ENCODE measurements at regions not wholly inside any gene's neighbourhood (a gene's known extent, or its start where the extent isn't known, plus 50 kb on each side); places are given as distances from the start of the nearest gene placed in this dataset.
"Not testable (repeated sequence)": the region's sequence is repeated elsewhere in the genome, so short reads cannot be mapped to it uniquely, and the experiment has no call there.

DNA sequence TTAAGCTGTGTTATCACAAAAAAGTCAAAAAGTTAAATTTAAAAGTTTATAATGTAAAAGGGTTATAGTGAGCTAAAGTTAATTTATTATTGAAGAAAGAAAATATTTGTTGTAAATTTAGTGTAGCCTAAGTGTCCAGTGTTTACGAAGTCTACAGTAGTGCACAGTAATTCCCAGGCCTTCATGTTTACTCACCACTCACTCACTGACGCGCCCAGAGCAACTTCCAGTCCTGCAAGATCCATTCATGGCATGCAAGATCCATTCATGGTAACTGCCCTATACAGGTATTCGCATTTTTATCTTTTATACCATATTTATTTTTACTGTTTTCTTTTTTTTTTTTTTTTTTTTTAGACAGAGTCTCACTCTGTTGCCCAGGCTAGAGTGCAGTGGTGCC lies 69.5 kb downstream of the TPRA1 start:
- no peak for DNase-seq

DNA sequence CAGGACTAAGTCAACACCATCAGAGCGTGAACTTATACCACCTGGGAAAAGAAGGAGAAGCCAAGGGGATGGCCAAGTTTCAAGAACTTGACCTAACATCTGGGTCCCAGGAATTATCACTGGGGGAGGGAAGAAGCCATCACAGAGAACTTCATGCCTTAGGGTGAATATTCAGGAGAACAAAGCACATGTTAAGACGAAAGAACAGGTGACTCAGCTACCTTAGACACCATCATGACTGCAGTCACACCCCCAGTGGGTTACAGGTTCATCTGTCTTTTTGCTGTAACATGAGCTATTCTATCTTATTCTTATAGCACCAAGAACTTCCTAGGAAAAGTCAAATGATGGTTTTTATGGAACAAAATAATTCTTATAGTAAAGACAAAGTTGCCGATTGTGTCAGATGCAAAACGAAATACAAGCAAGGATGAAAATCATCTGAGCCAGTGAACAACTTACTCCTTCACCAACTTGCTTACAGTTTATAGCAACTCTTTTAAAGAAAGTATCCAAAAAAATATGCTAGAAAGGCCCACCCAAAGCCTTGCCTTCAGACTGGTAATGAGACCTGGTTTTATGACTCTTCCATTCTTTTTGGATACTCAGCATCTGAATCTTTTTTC lies 72.0 kb downstream of the TPRA1 start:
- no peak for DNase-seq

DNA sequence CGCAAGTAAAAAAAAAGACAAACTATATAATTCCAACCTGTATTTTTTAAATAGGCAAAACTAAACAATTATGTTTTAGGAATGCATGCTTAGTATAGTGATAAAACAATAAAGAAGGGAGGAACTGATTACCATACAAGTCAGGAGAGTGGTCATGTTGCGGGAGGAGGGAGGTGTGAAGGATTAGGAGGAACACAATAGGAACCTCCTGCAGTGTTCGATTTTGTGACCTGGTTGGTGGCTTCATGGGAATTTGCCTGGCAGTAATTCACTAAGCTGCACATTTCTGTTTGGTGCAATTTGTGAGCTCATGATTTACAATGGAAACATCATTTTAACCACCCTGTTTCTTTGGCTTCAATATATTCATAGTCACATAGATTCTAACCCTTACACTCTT lies 78.3 kb downstream of the TPRA1 start:
- no peak for DNase-seq

DNA sequence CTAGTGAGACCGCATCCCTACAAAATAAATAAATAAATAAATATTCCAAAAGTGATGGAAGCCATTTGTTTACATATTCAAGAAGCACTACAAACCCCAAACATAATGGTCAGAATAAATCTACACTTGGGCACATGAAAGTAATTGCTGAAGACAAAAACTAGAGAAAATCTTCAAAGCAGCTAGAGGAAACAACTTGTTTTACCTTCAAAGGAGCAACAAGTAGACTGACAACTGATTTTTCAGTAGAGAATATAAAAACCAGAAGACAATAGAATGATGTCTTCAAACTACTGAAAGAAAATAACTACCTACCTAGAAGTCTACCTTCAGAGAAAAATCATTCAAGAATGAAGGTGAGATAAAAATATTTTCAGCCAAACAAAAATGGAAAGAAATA lies 89.4 kb downstream of the TPRA1 start:
- no peak for DNase-seq

DNA sequence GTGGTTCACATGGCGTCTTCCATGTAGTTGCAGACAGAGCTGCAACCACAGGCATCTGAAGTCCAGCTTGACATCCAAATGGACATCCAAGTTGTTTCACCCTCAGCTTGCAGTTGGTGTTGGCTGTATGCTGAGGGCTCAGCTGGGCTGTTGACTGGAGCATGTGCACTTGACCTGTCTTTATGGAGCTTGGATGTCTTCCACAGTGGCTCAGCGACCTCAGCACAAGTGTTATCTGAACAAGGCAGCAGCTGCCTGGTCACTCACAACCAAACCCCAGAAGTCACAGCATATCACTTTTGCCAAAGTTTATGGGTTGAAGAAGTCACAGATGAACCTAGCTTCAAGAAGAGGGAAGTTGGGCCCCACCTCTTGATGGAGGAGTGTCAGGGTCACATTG lies 92.9 kb downstream of the TPRA1 start:
- DNase-seq, result no peak

DNA sequence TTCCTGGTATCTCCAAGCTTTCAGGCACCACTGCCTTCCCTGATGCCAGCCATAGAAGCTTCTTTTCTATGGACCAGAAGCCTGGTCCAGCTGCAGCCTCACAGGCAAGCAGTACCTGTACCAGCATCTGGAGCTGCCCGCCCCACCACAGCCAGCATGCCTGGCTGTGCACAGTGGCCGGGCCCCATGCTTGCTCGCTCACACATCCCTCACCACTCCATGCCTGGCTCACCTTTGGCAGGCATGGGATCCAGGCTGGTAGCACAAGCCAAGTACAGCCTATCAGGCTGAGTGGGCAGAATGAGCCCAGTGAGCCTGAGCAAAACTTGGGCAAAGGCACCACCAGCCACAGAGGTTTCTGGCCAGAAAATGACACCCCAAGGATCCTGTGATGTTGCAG lies 93.4 kb downstream of the TPRA1 start:
- DNase-seq, result no peak

DNA sequence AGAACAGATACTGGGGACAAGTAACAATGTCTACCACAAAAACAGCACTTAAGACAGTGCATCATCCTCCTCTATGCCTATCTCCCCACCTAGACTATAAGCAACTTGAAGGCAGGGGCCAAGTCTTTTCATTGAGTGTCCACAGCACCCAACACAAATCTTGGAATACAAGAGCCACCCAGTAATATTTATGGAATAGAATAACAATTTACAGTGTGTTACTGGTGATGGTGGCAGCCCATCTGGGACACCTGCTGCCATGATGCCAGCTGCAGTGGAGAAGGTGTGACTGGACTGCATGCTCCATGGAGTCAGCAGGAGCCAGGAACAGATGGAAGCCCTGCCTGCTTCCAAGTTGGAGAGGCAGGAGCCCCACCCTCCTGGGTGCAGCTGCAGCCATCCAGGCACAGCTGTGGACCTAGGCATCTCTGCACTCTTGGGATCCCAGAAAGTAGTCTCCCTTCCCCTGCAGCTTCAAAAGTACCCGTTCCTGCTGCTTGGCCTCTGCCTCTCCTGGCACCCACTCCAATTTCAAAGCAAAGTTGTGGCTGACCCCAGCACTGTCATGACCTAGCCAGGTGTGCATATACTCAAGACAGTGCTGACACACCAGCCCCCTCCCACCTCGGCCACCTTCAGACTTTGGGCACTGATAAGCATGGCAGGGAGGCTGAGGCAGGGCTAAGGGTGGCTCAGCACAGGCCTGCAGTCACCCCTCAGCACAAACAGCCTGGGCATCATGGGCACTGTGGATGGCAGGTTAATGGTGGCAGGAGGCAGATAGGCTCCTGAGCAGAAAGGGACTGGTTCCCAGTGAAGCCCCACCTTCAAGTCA lies 94.5 kb downstream of the TPRA1 start:
- no peak for DNase-seq

DNA sequence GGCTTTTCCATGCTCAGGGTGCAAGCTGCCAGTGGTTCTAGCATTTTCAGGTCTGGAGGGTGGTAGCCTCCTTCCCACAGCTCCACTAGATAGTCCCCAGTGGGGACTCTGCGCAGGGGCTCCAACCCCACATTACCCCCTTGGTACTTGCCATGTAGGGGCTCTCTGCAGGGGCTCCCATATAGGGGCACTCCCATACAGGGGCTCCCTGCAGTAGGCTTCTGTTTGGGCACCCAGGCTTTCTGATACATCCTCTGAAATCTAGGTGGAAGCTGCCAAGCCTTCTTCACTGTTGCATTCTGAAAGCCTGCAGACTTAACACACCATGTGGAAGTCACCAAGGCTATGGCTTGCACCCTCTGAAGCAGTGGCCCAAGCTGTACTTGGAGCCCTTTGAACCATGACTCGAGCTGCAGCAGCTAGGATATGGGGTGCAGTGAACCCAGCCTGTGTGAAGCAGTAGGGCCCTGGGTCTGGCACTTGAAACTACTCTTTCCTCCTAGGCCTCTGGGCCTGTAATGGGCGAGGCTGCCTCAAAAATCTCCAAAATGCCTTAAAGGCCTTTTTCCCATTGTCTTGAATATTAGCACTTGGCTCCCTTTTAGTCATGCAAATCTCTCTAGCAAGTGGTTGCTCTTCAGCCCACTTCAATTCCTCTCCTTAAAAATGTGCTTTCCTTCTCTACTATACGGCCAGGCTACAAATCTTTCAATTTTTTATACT lies 96.4 kb downstream of the TPRA1 start:
- no peak for DNase-seq

DNA sequence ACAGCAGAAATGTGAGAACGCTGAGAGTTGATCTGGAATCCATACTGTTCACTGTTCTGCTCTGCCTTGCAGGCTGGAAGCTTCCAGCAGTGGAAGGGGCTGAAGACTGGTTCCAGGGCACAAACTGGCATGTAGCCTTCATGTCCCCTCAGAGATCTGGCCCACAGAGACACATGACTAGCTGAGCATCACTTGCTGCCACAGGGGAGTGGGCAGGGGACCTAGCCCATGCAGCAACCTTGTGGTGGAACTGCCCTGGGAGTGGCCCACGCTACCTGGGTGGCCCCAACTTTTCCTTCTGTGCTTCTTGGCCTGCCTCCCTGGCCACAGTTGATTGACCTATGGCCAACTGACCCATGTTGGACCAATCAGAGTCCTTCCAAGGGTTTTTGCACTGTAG lies 98.1 kb downstream of the TPRA1 start:
- DNase-seq, result no peak

DNA sequence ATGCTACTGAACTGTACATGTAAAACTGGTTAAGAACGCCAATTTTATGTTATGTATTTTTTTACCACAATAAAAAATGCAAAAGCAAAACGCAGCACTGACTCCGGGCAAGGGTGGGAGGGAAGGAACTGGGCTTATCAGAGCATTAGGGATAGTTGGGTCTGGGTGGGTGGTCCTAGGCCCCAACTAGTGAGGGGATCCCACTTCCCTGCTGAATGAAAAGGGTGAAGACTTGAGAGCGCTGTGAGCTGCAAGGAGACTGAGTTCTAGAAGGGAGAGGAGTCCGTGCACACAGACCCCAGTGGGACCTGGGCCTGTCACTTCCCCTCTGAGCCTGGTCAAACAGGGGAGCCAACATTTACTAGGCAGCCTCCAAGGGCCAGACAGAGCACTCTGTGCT lies 98.6 kb downstream of the TPRA1 start:
- DNase-seq, result no peak

DNA sequence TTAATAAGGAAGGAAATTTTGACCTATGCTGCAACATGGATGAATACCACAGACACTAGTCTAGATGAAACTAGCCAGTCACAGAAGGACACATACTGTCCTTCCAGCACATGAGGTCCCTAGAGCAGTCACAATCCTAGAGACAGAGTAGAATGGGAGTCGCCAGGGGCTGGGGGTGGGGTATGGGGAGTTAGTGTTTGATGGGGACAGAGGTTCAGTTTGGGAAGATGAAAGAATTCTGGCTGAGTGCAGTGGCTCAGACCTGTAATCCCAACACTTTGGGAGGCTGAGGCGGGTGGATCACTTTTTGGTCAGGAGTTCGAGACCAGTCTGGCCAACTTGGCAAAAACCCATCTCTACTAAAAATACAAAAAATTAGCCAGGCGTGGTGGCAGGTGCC lies 99.2 kb downstream of the TPRA1 start:
- no peak for DNase-seq

DNA sequence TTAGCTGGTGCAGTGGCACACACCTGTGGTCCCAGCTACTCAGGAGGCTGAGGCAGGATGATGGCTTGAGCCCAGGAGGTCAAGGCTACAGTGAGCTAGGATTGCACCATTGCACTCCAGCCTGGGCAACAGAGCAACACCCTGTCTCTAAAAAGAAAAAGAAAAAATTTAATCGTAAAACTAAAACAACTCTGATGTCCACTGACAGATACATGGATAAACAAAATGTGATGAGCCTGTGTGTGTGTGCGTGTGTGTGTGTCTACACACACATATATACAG lies 99.6 kb downstream of the TPRA1 start:
- DNase-seq, result not testable (repeated sequence)

DNA sequence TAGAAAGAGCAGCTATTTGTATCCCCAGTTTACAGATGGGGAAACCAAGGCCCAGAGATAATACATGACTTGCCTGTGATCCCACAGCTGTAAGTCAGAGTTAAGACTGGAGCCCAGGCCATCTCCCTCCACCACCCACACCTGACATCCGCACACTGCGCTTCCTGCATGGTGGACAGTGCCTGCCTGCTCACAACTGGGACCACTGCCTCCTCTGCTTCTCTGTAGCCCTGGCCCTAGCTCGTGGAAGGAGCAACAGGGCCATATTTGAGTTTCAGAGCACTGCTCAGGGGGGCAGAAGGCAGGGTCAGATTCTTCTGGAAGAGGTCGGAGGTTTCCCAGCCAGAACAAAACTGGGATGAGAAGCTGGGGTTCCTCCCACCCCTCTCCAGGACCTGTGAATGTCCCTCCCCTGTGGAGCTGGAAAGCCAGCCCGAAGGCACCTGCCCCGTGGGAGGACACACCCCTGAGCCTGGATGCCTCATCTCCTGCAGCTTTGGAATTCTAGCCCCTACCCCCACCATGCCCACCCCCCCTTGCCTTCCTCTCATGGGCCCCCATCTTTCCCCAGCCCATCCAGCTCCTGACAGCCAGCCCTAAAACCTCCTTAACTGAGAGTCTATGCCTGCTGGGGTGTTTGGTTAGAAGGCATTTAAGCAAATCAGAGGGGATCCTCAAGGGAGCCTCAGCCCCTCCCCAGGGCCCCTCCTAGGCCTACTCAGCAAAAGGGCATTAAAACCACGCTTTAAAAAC lies 100.1 kb downstream of the TPRA1 start:
- DNase-seq, result no peak

DNA sequence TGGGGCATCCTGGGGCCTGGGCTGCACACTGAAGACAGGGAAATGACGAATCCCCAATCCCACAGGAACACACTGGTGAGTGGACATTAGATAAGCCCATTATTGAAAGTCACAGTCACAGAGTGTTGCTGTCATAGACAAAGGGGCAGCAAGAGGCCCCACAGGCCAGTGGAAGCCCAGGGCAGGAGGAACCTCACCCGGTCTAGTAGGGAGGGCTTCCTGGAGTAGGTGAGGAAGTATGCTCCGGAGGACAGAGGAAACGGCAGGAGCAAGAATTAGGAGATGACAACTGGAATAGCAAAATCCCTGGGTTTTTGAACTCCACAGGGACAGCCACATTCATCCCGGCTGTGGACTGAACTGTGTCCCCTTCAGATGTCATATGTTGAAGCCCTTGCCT lies 101.2 kb downstream of the TPRA1 start:
- DNase-seq, result no peak

DNA sequence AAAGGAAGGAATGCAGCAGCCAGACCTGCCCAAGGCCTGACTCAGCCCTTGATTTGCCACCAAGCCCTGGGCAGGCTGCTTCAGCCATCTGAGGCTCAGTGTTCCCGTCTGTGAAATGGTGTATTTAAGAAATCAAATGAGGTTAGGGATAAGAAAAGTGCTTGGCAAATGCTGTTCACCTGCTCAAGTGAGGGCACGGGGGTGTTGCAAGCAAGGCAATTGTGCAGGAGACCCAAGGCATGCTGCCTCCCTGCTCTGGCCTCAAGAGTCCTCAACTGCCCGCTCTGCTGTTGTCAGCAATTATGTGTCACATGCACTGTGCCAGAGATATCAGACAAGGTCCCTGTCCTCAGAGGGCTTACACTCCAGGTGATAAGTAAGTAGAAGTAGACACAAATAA lies 101.8 kb downstream of the TPRA1 start:
- DNase-seq, result no peak

DNA sequence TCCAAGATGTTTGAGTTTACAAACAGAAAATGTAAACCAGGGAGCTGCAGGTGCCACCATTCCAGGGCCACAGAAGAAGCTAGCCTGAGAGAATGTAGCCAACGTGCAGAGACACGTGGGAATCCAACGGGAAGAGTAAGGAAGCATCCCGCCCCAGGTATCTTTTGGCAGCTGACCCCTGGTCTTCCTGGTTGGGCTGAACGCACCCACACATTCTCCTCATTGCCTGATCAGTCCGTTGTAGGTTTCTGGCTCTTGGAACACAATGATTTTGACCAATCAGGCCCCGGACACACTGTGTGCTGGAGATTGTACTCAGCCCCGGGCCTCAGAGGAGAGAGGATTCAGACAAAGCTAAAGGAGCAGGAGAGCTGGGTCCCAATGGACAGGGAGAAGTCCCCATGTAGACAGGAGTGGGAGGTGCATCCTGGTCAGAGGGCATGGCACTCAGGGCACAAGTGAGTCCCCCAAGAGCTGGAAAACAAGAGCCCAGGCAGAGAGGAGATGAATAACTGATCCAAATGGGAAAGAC lies 102.3 kb downstream of the TPRA1 start:
- DNase-seq, result no peak

DNA sequence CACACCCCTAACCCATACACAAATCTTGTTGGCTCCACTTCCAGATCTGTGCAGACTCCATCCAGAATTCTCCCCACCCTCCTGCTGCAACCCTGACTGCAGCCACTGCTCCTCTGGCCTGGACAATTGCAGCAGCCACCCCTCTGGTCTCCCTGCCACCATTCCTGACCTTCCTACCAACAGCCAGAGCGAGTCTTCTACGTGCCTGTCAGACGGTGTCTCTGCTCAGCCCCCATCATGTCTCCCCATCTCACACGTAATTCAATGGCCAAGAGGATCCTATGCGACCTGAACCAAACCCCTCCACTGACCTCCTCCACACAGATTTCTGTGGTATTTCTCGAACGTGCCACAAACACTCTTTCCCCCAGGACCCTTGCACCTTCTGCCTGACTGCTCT lies 103.3 kb downstream of the TPRA1 start:
- no peak for DNase-seq

DNA sequence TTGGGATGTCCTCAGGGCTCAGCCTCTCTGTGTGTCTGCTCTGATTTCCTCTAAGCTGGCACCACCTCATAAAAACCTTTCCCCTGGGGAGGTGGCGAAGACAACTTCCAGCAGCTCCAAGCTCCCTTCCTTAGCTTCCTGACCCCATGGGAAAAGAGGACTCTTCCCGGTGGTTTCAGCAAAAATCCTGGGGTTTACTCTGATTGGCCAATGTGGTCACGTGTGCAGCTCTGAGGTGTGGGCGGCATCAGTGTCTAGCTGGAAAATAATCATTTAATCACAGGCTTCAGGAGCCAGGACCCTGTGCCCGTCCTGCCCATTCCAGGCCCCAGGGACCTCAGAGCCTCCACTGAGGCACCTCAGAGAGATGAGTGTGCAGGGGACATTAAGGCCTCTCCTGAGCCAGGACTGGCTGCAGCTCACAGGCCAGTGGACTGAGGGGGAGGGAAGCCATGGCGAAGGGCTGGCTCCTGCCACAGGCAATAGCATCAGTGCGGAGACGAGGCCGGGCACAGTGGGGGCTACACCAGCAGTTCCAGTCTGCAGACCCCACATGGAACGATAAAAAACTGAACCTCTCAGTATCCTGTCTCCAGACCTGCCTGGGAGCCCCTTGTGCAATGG lies 104.1 kb downstream of the TPRA1 start:
- DNase-seq, result no peak

DNA sequence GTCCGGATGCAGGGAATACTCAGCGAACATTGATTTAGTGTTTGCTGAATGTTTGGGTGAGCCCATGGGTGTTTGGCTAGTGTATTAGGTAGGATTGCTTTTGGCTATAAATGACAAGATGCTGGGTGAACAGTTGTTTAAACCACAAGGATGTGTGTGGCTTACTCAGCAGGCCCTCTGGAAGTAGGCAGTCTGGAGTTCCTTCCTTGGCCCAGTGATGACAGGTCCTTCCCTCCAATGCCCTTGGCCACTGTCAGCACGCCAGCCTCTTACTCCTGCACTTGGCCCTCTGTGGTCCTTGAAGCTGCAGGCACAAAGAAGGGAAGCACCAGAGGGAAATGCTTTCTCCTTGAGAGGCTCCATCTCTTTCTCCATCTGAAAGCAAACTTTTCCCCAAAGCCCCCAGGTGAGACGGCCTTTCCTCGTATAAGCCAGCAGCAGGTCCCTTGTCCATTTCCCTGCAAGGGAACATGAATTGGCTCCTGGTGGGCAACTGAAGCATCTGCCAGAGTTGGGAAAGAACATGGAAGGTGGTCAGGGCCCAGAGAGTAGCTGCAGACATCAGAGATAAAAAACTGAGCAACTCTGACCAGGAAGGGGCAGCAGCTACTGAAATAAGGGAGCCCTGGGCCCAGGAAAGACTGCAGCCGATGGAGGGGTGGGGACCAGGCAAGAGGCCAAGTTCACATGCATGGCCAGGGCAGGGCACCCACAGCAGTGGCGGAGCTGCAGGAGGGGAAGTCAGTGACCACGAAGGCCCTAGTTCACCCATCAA lies 105.0 kb downstream of the TPRA1 start:
- no peak for DNase-seq

DNA sequence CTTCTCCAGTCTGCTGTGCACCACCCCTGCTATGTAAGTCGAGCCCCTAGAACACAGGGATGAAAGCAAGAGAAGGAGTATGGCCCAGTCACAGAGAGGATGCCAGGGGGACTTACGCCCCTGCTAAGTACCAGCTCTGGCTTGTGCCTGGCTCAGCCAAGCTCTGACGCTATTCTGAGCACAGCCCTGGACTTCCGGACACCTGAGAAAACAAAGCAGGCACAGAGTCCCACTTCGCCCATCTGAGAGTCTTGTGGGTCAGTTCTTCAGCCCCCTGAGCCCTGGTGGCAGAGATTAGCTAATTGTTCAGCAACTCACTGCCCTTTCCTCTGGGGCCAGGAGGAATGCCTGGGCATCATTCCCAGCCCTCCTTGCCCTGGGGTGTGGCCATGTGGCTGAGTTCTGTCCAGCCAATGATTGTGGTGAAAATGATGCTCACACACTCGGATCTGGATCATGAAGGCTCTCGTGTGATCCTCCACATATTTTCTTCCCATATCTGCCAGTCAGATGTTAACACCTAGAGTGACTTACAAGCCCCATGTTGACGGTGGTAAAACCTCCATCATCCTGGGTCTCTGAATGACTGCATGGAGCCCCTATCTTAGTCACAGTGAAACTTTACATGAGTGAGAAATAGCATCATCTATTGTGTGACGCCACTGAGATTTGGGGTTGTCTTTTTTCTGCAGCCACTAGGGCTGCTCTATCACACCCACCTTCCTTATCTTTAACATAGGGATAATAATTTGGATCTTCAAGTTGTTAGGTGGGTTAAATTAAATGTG lies 105.7 kb downstream of the TPRA1 start:
- DNase-seq, result no peak

DNA sequence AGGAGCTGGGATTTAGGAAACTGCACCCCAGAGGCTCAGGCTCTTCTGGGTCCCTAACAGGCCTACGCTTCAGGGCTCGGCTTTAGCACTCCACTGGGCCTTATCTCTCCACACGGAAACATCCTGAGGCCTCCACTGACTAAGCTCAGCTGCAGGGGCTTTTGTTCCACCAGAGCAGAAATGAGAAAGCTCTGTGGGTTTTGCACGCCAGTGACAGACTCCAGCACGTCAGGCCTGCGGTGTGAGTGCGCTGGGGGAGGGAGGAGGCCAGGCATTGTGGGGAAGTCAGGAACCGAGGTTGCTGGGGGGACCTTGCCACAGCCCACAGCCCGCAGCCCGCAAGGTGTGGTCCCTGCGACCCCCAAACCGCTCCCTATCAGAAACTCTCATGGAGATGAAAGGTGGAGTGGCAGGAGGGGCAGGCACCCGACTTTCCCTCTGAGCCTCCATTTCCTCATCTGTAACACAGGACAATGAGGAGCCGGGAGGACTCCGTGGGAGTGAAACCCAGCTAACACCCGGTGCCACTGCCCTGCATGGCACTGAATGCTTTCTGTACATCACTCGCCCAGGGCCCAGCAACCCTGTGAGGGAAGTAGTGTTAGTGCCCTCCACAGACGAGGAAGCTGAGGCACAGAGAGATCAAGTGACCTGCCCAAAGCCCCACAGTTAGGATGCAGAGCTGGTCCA lies 106.5 kb downstream of the TPRA1 start:
- no peak for DNase-seq

All from inflammatory macrophage treated with lipopolysaccharide for 1 hour (primary cell).